GM18873 (cell line): ENCODE measurements at regions not wholly inside any gene's neighbourhood (a gene's known extent, or its start where the extent isn't known, plus 50 kb on each side); places are given as distances from the start of the nearest gene placed in this dataset.
"Not testable (repeated sequence)": the region's sequence is repeated elsewhere in the genome, so short reads cannot be mapped to it uniquely, and the experiment has no call there.

Source experiments
- ATAC-seq: cut with Tn5 transposase; IDR thresholded peaks from one replicate; pipeline ENCODE4 v1.9.1; 2021; ENCODE audit warnings: mild to moderate bottlenecking, moderate library complexity, moderate number of reproducible peaks; ENCODE audit not compliant: unreplicated experiment, low FRiP score

GRCh38 chrX:45632506-45632905, 431.8 kb upstream of the DIPK2B start:
- no peak for ATAC-seq

- ATAC-seq = no peak
These were observed 429.4 kb upstream of the DIPK2B start for GRCh38 chrX:45630078-45630477.

- ATAC-seq = no peak
These were observed 427.4 kb upstream of the DIPK2B start for GRCh38 chrX:45628041-45628440.

GRCh38 chrX:45623266-45623665, 422.6 kb upstream of the DIPK2B start:
- ATAC-seq = no peak

GRCh38 chrX:45622538-45622937, 421.9 kb upstream of the DIPK2B start:
- no peak for ATAC-seq

- ATAC-seq = no peak
These were observed 421.4 kb upstream of the DIPK2B start for GRCh38 chrX:45622042-45622423.

GRCh38 chrX:45621376-45622041, 420.8 kb upstream of the DIPK2B start:
- ATAC-seq = no peak

GRCh38 chrX:45619290-45619689, 418.6 kb upstream of the DIPK2B start:
- no peak for ATAC-seq

GRCh38 chrX:45615591-45615990, 414.9 kb upstream of the DIPK2B start:
- ATAC-seq = not testable (repeated sequence)

GRCh38 chrX:45614853-45615252, 414.2 kb upstream of the DIPK2B start:
- ATAC-seq = no peak

- no peak for ATAC-seq
These were observed 401.5 kb upstream of the DIPK2B start for GRCh38 chrX:45602151-45602550.

GRCh38 chrX:45601052-45601451, 400.4 kb upstream of the DIPK2B start:
- no peak for ATAC-seq

GRCh38 chrX:45598861-45599260, 398.2 kb upstream of the DIPK2B start:
- no peak for ATAC-seq

- ATAC-seq = no peak
These were observed 395.6 kb upstream of the DIPK2B start for GRCh38 chrX:45596188-45596808.

GRCh38 chrX:45592101-45592500, 391.4 kb upstream of the DIPK2B start:
- no peak for ATAC-seq

GRCh38 chrX:45591650-45592049, 391.0 kb upstream of the DIPK2B start:
- no peak for ATAC-seq

- ATAC-seq = no peak
These were observed 384.0 kb upstream of the DIPK2B start for GRCh38 chrX:45584717-45585116.

GRCh38 chrX:45577361-45577760, 376.7 kb upstream of the DIPK2B start:
- no peak for ATAC-seq

GRCh38 chrX:45571453-45571852, 370.8 kb upstream of the DIPK2B start:
- no peak for ATAC-seq

GRCh38 chrX:45566456-45566855, 365.8 kb upstream of the DIPK2B start:
- no peak for ATAC-seq

- no peak for ATAC-seq
These were observed 356.7 kb upstream of the DIPK2B start for GRCh38 chrX:45557387-45557786.

GRCh38 chrX:45554736-45555135, 354.1 kb upstream of the DIPK2B start:
- ATAC-seq = no peak
